GM03348 (cell line): ENCODE measurements at regions not wholly inside any gene's neighbourhood (a gene's known extent, or its start where the extent isn't known, plus 50 kb on each side); places are given as distances from the start of the nearest gene placed in this dataset.
"Not testable (repeated sequence)": the region's sequence is repeated elsewhere in the genome, so short reads cannot be mapped to it uniquely, and the experiment has no call there.

ENCODE experiments used
- DNase-seq: peaks from one replicate; pipeline ENCODE4 v3.0.0; 2012; ENCODE audit warnings: low spot score

- not testable (repeated sequence) for DNase-seq
Observed at GRCh38 chr15:84152381-84152979, 83.1 kb upstream of the GOLGA6L4 start.

GRCh38 chr15:84153655-84154140, 81.9 kb upstream of the GOLGA6L4 start:
- not testable (repeated sequence) for DNase-seq

- not testable (repeated sequence) for DNase-seq
Observed at GRCh38 chr15:84154314-84154713, 81.3 kb upstream of the GOLGA6L4 start.

GRCh38 chr15:84154787-84155186, 80.8 kb upstream of the GOLGA6L4 start:
- DNase-seq: not testable (repeated sequence)

GRCh38 chr15:84155792-84156587, 79.6 kb upstream of the GOLGA6L4 start:
- not testable (repeated sequence) for DNase-seq

GRCh38 chr15:84156588-84156840, 79.1 kb upstream of the GOLGA6L4 start:
- not testable (repeated sequence) for DNase-seq

- DNase-seq: not testable (repeated sequence)
Observed at GRCh38 chr15:84157056-84157632, 78.4 kb upstream of the GOLGA6L4 start.

- DNase-seq: not testable (repeated sequence)
Observed at GRCh38 chr15:84157857-84158256, 77.7 kb upstream of the GOLGA6L4 start.

- DNase-seq: not testable (repeated sequence)
Observed at GRCh38 chr15:84159346-84160269, 76.0 kb upstream of the GOLGA6L4 start.

GRCh38 chr15:84164423-84165292, 70.9 kb upstream of the GOLGA6L4 start:
- not testable (repeated sequence) for DNase-seq

GRCh38 chr15:84170029-84170428, 65.5 kb upstream of the GOLGA6L4 start:
- DNase-seq: not testable (repeated sequence)

GRCh38 chr15:84173231-84173610, 62.4 kb upstream of the GOLGA6L4 start:
- DNase-seq: not testable (repeated sequence)
